GM19438 (cell line): ENCODE measurements at regions not wholly inside any gene's neighbourhood (a gene's known extent, or its start where the extent isn't known, plus 50 kb on each side); places are given as distances from the start of the nearest gene placed in this dataset.
"Not testable (repeated sequence)": the region's sequence is repeated elsewhere in the genome, so short reads cannot be mapped to it uniquely, and the experiment has no call there.

Experiments
- ATAC-seq: cut with Tn5 transposase; IDR thresholded peaks from one replicate; pipeline ENCODE4 v1.9.1; 2021; ENCODE audit warnings: low read depth; ENCODE audit not compliant: unreplicated experiment

DNA sequence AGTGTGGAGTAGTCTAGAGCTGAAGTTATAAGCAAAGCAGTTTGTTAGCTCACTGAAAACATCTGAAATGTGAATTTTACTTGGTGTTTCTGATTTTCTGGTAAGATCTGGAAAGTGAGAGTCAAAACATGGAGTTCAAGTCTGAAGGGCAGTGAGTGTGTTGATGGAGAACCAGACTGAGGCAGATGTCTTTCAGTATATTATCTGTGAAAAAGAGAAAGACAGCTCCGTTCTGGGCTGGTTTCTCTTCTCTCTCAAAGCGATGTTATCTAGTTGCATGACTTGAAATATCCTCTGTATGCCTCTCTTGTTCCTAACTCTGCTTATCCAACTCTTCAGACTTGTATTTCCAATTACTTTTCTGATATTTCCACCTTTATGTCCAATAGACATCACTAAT is 381.9 kb upstream of the RGS6 start:
- no peak for ATAC-seq

DNA sequence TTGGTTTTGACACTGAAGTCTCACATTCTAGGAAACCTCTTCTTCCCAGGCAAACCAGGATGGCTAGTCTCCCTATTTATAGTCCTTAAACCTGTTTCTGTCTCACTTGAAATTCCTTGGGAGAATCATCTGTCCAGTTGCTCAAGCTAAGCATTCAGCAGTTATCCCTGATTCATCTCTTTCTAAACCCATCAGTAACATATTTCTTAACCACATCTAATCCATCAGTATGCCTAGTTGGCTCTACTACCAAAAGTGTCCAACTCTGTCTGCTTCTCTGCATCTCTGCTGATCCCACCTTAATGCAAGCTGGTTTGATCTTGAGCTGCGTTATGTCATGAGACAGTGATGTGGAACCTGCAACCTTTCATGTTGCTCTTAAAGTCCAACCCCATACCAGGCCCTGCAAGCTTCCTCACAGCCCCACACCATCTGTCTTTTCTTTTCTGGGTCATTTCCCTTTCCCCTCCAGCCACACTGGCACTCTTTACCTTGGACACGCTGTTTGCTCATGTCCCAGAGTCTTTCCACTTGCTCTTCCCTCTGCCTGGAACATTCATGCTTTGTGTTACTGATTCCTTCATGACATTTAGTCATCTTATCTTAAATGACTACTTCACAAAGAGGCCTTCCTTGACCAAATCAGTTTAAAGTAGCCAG is 380.8 kb upstream of the RGS6 start:
- ATAC-seq: no peak

GRCh38 chr14:71552809-71553208 is 379.4 kb upstream of the RGS6 start:
- no peak for ATAC-seq

DNA sequence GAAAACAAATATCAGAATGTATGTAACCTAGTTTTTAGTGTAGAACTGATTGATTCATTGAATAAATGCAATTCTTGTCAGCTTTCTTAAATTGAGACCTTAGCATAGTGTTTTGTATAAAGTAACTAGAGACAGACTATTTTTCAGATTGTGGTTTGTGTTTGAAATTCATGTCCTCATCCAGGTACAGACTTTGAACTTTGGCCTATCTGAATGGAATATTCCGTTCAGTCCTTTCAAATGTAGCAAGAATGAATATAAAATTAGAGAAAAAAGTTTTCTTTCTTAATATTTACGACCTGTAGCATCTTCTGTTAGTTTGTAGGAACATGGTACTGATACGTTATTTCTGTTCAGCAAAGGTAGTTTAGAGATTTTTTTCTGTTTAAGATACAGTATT is 378.4 kb upstream of the RGS6 start:
- no peak for ATAC-seq

GRCh38 chr14:71554323-71554722 is 377.9 kb upstream of the RGS6 start:
- ATAC-seq: no peak

DNA sequence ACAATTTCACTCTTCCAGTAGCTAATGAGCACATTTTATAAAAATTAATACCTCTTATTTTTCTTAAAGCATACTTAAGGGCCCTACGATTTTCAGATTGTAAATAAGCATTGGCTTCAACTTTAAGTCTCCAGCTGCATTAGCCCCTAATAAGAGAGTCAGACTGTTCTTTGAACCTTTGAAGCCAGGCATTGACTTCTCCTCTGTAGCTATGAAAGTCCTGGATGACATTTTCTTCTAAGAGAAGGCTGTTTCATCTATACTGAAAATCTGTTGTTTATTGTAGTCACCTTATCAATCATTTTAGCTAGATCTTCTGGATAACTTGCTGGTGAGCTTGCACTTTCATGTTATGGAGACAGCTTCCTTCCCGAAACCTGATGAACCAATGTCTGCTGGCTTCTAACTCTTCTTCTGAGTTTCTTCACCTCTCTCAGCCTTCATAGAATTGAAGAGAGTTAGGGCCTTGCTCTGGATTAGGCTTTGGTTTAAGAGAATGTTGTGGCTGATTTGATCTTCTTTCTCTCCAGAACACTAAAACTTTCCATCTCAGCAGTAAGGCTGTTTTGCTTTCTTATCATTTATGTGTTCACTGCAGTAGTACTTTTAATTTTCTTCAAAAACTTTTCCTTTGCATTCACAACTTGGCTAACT is 377.1 kb upstream of the RGS6 start:
- peak; percentile 62 for ATAC-seq

DNA sequence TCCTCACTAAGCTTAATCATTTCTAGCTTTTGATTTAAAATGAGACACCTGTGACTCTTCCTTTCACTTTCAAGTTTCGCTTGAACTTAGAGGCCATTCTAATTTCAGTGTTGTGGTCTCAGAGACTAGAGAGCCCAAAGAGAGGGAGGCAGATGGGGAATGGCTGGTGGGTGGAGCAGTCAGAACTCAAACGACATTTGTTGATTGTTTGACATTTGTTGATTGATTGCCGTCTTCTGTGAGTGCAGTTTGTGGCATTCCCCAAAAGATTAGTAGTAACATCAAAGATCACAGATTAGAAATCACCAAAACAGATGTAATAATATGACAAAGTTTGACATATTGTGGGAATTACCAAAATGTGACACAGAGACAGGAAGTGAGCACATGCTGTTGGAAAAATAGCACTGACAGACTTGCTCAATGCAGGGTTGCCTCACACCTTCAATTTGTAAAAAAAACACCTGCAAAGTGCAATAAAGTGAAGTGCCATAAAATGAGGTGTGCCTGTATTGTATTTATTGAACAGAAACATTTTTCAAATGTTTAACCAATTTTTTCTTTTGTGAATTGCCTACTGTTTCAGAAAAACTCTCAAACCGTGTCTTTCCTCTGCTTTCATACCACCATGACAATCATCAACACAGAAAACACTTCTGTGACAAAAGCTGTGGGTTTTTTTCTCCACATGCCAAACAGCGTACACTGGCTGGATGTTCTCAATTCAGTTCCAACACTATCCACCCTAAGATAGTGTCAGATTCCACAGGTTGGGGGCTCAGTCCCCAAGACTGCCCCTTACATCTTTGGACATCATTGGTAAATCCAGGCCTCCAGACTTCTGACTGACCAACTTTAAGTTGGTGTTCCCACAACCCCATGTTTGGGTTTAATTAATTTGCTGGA is 376.3 kb upstream of the RGS6 start:
- peak; percentile 82 for ATAC-seq

DNA sequence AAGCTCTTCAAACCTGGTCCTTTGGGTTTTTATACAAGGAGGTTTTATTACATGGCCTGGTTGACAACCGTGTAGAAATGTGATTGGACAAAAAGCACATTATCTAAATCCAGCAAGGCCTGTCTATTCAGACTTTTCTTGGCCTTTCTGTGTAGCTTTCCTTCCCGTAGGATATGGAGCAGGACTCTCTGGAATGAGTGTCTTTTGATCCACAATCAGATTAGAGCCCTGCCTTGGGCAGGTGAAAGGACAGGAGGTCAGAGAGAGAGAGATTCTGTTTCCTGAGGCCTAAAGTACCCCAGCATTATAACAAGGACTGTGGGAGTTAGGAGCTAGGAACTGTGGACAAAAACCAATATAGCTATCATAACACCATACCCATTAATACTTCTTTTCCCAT is 375.5 kb upstream of the RGS6 start:
- no peak for ATAC-seq

DNA sequence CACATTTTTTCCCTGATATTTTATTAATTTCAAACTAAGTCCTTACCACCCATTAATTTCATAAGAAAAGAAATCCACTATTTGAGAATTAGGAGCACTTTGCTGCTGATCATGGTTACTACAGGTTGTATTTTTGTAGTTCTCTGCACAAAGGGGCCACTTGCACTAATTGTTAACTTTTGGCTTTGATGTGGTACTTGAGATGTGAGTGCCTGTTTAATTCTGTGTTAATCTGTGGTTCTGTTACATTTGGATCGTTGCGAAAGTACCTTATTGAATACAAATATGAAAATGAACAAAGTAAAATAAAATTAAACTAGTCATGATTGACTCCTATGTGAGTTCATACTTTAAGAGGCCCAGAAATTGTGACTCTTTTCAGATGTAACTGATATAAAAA is 374.9 kb upstream of the RGS6 start:
- no peak for ATAC-seq

DNA sequence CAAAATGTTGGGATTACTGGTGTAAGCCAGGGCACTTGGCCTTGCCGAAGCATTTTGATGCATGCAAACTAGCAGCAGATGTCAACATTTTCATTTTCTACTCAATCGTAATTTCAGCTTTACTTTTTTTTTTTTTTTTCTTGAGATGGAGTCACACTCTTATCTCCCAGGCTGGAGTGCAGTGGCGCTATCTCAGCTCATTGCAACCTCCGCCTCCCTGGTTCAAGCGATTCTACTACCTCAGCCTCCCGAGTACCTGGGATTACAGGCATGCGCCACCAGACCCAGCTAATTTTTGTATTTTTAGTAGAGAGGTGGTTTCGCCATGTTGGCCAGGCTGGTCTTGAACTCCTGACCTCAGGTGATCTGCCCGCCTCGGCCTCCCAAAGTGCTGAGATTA is 373.3 kb upstream of the RGS6 start:
- ATAC-seq: not testable (repeated sequence)

GRCh38 chr14:71560751-71561150 is 371.5 kb upstream of the RGS6 start:
- ATAC-seq: no peak

- no peak for ATAC-seq
Observed at GRCh38 chr14:71563492-71564153, 368.6 kb upstream of the RGS6 start.

GRCh38 chr14:71566276-71566675 is 366.0 kb upstream of the RGS6 start:
- peak; percentile 71 for ATAC-seq

- ATAC-seq: not testable (repeated sequence)
Observed at GRCh38 chr14:71567499-71568133, 364.6 kb upstream of the RGS6 start.

GRCh38 chr14:71574976-71575375 is 357.3 kb upstream of the RGS6 start:
- no peak for ATAC-seq

DNA sequence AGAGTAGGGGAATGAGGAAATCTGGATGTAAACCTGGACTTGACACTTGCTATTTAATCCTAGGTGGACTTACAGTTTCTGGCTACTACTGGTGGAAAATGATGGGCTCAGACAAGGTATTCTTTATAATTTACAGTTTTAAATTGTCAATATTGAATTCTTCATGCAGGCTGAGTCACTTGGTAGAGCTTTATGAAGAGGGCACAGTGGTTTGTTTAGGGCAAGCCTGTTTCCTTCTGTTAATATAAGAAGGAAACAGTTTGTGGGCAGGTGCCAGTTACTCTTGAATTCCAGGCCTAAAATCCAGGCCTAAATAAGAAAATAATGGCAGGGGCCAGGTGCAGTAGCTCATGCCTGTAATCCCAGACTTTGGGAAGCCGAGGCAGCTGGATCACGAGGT is 355.8 kb upstream of the RGS6 start:
- no peak for ATAC-seq

DNA sequence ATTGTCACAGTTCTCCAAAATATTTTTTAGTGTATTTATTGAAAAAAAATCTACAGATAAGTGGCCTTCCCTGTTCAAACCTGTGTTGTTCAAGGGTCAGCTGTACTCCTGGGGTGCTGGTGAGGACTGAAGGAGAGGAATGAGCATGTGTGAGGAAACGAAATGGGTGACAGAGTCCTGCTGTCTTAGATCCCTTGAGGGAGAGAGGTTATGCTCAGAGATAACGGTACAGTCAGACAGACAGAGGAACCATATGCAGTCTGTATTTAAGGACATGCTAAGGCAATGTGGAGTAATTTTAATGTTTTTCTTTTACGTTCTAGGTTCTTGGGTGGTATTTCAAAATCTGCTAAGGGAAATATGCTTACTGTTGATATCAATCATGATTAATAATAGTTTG is 352.9 kb upstream of the RGS6 start:
- no peak for ATAC-seq

- ATAC-seq: no peak
Observed at GRCh38 chr14:71582705-71583104, 349.5 kb upstream of the RGS6 start.

DNA sequence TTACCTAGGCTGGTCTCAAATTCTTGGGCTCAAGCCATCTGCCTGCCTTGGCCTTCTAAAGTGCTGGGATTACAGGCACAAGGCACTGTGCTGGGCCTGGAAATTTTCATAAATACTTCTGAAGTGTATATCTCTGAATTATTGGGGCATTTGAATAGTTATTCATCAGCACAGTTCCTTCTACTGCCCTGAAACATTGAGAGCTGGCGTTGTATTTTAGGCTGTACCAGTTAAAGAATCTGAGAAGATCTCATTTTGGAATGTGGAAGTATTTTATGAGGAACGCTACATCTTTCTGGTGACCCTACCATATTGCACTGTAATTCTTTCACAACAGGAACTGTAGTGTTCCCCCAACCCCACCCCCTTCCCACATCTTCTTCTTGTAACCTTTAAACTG is 349.0 kb upstream of the RGS6 start:
- ATAC-seq: no peak

DNA sequence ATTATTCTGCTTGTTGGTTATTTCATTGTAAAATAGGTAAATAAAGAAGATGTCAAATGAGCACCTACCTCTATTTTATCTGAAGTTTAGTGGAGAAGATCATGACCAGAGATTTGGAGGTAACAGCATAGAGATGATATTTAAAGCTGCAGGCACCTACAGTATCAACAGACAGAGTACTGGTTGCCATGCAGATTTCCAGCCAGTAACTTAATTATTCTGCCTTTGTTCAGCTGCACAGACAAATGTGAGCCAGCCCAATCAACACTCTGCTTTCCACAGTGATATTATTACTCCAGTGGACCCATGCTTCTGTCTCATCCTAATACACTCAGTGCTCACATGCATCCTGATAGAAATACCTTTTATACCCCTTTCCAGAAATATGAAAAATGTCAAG is 348.5 kb upstream of the RGS6 start:
- ATAC-seq: no peak

GRCh38 chr14:71585361-71585760 is 346.9 kb upstream of the RGS6 start:
- no peak for ATAC-seq
